K562 (cell line): ENCODE measurements at regions not wholly inside any gene's neighbourhood (a gene's known extent, or its start where the extent isn't known, plus 50 kb on each side); places are given as distances from the start of the nearest gene placed in this dataset.

Experiments
- ATAC-seq: fragments of 200-7000 bp; cut with Tn5 transposase; 3 replicates; pipeline ENCODE4 v1.9.1; 2020; ENCODE audit warnings: moderate library complexity
- BruUV-seq: library from RNA; stranded (reverse); fragments of 400-500 nt; replicated peaks from 2 replicates; lab custom pipeline; 2021; lab: Mats Ljungman, UMichigan
- CTCF ChIA-PET: fragments of 300-600 bp; formaldehyde crosslinking; extraction: SDS; loops from one replicate; lab custom pipeline; 2021; ENCODE audit warnings: low intra/inter-chr PET ratio; lab: Yijun Ruan, JAX
- POLR2A ChIA-PET: fragments of 300-600, 350-650 bp; sonication (Branson Sonifier 250); formaldehyde crosslinking; extraction: SDS; loops from one replicate; lab custom pipeline; 2021; ENCODE audit warnings: antibody characterized with exemption, inconsistent platforms; lab: Yijun Ruan, JAX
- DNase-seq, 4 experiments: peaks; one replicate each; pipeline versions ENCODE4 v3.0.0 to v3.0.0-alpha.2; 2011 to 2018; ENCODE audit warnings: low spot score in 3 of 4, mixed read lengths in 3 of 4; ENCODE audit errors: extremely low read depth in 1 of 4
- FAIRE-seq: peaks from 2 replicates; lab custom pipeline; 2011; peaks lifted over from hg19 to GRCh38; lab: Jason Lieb, UNC
- H2AFZ ChIP-seq: 2 replicates; pipeline ENCODE4 v1.6.0; 2011; ENCODE audit warnings: low read depth, low read length, control low read depth, inconsistent platforms
- H3K27ac ChIP-seq: fragments of 200-600 bp; 3 replicates; pipeline ENCODE4 v1.8.0; 2011; ENCODE audit warnings: low read depth, mild to moderate bottlenecking, control low read depth, inconsistent platforms, low read length, moderate library complexity, mixed read lengths; ENCODE audit errors: extremely low read depth
- H3K27me3 ChIP-seq, 2 experiments: fragments of 300-600 bp in 1 of 2; 2 replicates in 1 of 2; 3 replicates in 1 of 2; pipeline versions ENCODE4 v1.6.0 to v1.8.0; 2011; ENCODE audit warnings: inconsistent platforms in 2 of 2, low read length in 2 of 2, mild to moderate bottlenecking in 1 of 2, mixed read lengths in 1 of 2, moderate library complexity in 1 of 2; ENCODE audit not compliant: control insufficient read depth in 2 of 2, insufficient read depth in 2 of 2
- H3K36me3 ChIP-seq: fragments of 300-600 bp; 3 replicates; pipeline ENCODE4 v1.8.0; 2011; ENCODE audit warnings: mild to moderate bottlenecking, low read length, inconsistent platforms; ENCODE audit not compliant: control insufficient read depth, insufficient read depth
- H3K4me1 ChIP-seq, 2 experiments: fragments of 200-600 bp in 1 of 2; replicated peaks in 1 of 2; 2 replicates in 1 of 2; 3 replicates in 1 of 2; pipeline versions ENCODE4 v1.5.1 to v1.8.0; 2011; ENCODE audit warnings: inconsistent platforms in 2 of 2, low read length in 2 of 2, mild to moderate bottlenecking in 1 of 2, mixed read lengths in 1 of 2, moderate library complexity in 1 of 2; ENCODE audit not compliant: control insufficient read depth in 2 of 2, insufficient read depth in 2 of 2
- H3K4me2 ChIP-seq: 2 replicates; pipeline ENCODE4 v1.6.1; 2011; ENCODE audit warnings: low read length, control low read depth, inconsistent platforms, mixed read lengths; ENCODE audit not compliant: insufficient read depth
- H3K4me3 ChIP-seq: fragments of 200-600 bp; sonication (generic), shearing (Covaris generic); 2 replicates; pipeline ENCODE4 v1.5.1; 2016; ENCODE audit warnings: control low read depth, inconsistent platforms
- H3K79me2 ChIP-seq: fragments of 200-600 bp; 3 replicates; pipeline ENCODE4 v1.8.0; 2011; ENCODE audit warnings: low read length, inconsistent platforms; ENCODE audit not compliant: control insufficient read depth, insufficient read depth
- H3K9ac ChIP-seq, 2 experiments: 2 replicates each; pipeline versions ENCODE4 v1.6.0 to v1.6.1; 2011; ENCODE audit warnings: low read depth in 2 of 2, low read length in 2 of 2, control low read depth in 1 of 2, inconsistent platforms in 1 of 2, mild to moderate bottlenecking in 1 of 2, mixed read lengths in 1 of 2; ENCODE audit not compliant: insufficient read depth in 1 of 2
- H3K9me1 ChIP-seq: one replicate; pipeline ENCODE4 v1.6.0; 2011; ENCODE audit warnings: inconsistent platforms, mild to moderate bottlenecking, low read length, moderate library complexity; ENCODE audit not compliant: control insufficient read depth, insufficient read depth
- H3K9me3 ChIP-seq: replicated peaks from 2 replicates; pipeline ENCODE4 v1.5.1; 2011; ENCODE audit warnings: low read depth, low read length, inconsistent platforms; ENCODE audit not compliant: control insufficient read depth, insufficient read depth
- H4K20me1 ChIP-seq: replicated peaks from 2 replicates; pipeline ENCODE4 v1.6.1; 2011; ENCODE audit warnings: low read length, inconsistent platforms, mixed read lengths; ENCODE audit not compliant: control insufficient read depth, insufficient read depth
- ARNT ChIP-seq, 2 experiments: fragments of 450-650 bp; IDR thresholded peaks; 2 replicates each; pipeline ENCODE4 v1.6.1; 2016; ENCODE audit warnings: mild to moderate bottlenecking in 1 of 2
- DNMT1 ChIP-seq: fragments of 450-650 bp; IDR thresholded peaks from 2 replicates; pipeline ENCODE4 v1.6.1; 2016; ENCODE audit warnings: antibody characterized with exemption, mild to moderate bottlenecking
- ELF1 ChIP-seq: fragments of 200-800 bp; sonication (Bioruptor generic); IDR thresholded peaks from 2 replicates; pipeline ENCODE4 v1.6.1; 2016; ENCODE audit warnings: missing genetic modification characterization, missing compliant biosample characterization
- U2AF2 ChIP-seq: fragments of 200-400 bp; formaldehyde crosslinking; optimal IDR thresholded peaks from 2 replicates; pipeline ENCODE3; 2017; ENCODE audit warnings: low read depth, mild to moderate bottlenecking, low read length
- ZZZ3 ChIP-seq: fragments of 450-650 bp; IDR thresholded peaks from 2 replicates; pipeline ENCODE4 v1.6.1; 2016; ENCODE audit warnings: antibody characterized with exemption, mild to moderate bottlenecking, moderate library complexity
- WGBS: fragments of 100-300 bp; shearing (Covaris generic); methylation state at CpG from one replicate; pipeline ENCODE4 v1.1.6; 2016; ENCODE audit warnings: low coverage, mixed read lengths; ENCODE audit not compliant: insufficient coverage; ENCODE audit errors: missing lambda C conversion rate; 5-methylcytosine and 5-hydroxymethylcytosine counted together
- in situ Hi-C: fragments of 300-500 bp; cut with MboI; formaldehyde crosslinking; loops from 4 replicates; pipeline ENCODE4 v1.15.0; 2018; ENCODE audit warnings: inconsistent platforms, mixed read lengths
- intact Hi-C: fragments of 100-400 bp; cut with micrococcal nuclease; formaldehyde crosslinking; loops from 2 replicates; pipeline ENCODE4 v1.14.2; 2022
- TF ChIP-seq, protein P1 (sequence below): sonication (generic); formaldehyde crosslinking; IDR thresholded peaks from 2 replicates; pipeline ENCODE4 v1.8.0; 2022; ENCODE audit warnings: mild to moderate bottlenecking, low read depth, missing genetic modification reagents
- TF ChIP-seq, protein P2 (sequence below): fragments of 250-450 bp; sonication (Bioruptor Pico); IDR thresholded peaks from 2 replicates; pipeline ENCODE4 v1.8.0; 2022; ENCODE audit warnings: inconsistent platforms
- TF ChIP-seq, protein P3 (sequence below): sonication (generic); formaldehyde crosslinking; IDR thresholded peaks from 2 replicates; pipeline ENCODE4 v1.8.1; 2022; ENCODE audit warnings: missing genetic modification reagents

DNA sequence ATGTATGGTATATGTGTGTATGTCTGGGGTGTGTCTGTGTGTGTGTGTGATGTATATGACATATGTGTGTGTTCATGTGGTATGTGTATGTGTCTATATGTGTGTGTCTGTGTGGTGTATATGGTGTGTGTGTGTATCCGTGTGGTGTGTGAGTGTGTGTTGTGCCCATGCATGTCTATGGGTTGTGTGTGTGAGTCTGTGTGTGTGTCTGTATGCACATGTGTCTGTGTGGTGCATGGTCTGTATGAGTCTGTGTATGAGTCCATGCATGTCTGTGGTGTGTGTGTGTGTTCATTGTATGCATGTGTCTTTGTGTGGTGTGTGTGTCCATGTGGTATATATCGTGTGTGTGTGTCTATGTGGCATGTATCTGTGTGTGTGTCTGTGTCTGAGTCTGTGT is 168.1 kb upstream of the GSC start:
- Histone ChIP-seq H3K27ac (no peak overlapping the region), H3K27me3 (peaks cover 0 to 27% of the 10 kb centered on the region in 2 experiments; a peak in 2 of 5 replicates), H4K20me1 (no peaks in the 10 kb centered on the region), H2AFZ (no peak overlapping the region), H3K4me3 (no peak overlapping the region), H3K4me2 (no peak overlapping the region), H3K4me1 (no peaks in the 10 kb centered on the region), H3K9ac (no peak overlapping the region), H3K9me3 (no peaks in the 10 kb centered on the region), H3K79me2 (no peaks in the 10 kb centered on the region), H3K9me1 (no peaks in the 10 kb centered on the region), H3K36me3 (no peaks in the 10 kb centered on the region)
- BruUV-seq, result no TSS peak
- intact Hi-C loops, result no loop called here
- in situ Hi-C loops, result no loop called here
- POLR2A ChIA-PET, result no interaction called here
- CTCF ChIA-PET, result no interaction called here
- WGBS, result 0% methylated on average over 2 of the region's 2 CpGs
- no peak for TF ChIP-seq ZZZ3
- TF ChIP-seq, protein P1, sequence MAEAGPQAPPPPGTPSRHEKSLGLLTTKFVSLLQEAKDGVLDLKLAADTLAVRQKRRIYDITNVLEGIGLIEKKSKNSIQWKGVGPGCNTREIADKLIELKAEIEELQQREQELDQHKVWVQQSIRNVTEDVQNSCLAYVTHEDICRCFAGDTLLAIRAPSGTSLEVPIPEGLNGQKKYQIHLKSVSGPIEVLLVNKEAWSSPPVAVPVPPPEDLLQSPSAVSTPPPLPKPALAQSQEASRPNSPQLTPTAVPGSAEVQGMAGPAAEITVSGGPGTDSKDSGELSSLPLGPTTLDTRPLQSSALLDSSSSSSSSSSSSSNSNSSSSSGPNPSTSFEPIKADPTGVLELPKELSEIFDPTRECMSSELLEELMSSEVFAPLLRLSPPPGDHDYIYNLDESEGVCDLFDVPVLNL (CRISPR knock-in tag), result no peak
- no peak for TF ChIP-seq ARNT (IDR thresholded peaks at IDR 0.05)
- TF ChIP-seq U2AF2, result no peak
- TF ChIP-seq, protein P2, sequence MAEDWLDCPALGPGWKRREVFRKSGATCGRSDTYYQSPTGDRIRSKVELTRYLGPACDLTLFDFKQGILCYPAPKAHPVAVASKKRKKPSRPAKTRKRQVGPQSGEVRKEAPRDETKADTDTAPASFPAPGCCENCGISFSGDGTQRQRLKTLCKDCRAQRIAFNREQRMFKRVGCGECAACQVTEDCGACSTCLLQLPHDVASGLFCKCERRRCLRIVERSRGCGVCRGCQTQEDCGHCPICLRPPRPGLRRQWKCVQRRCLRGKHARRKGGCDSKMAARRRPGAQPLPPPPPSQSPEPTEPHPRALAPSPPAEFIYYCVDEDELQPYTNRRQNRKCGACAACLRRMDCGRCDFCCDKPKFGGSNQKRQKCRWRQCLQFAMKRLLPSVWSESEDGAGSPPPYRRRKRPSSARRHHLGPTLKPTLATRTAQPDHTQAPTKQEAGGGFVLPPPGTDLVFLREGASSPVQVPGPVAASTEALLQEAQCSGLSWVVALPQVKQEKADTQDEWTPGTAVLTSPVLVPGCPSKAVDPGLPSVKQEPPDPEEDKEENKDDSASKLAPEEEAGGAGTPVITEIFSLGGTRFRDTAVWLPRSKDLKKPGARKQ (CRISPR knock-in tag), result no peak
- TF ChIP-seq DNMT1, result no peak
- TF ChIP-seq, protein P3, sequence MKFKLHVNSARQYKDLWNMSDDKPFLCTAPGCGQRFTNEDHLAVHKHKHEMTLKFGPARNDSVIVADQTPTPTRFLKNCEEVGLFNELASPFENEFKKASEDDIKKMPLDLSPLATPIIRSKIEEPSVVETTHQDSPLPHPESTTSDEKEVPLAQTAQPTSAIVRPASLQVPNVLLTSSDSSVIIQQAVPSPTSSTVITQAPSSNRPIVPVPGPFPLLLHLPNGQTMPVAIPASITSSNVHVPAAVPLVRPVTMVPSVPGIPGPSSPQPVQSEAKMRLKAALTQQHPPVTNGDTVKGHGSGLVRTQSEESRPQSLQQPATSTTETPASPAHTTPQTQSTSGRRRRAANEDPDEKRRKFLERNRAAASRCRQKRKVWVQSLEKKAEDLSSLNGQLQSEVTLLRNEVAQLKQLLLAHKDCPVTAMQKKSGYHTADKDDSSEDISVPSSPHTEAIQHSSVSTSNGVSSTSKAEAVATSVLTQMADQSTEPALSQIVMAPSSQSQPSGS (CRISPR knock-in tag), result no peak
- no peak for TF ChIP-seq ELF1 (tag)
- DNase-seq (no peak), ATAC-seq (no peak), FAIRE-seq (no peak)
